HEK293 (cell line): ENCODE measurements at regions not wholly inside any gene's neighbourhood (a gene's known extent, or its start where the extent isn't known, plus 50 kb on each side); places are given as distances from the start of the nearest gene placed in this dataset.

Source experiments
- CTCF ChIA-PET: fragments of 350-600 bp; formaldehyde crosslinking; extraction: SDS; loops from one replicate; lab custom pipeline; 2021; ENCODE audit warnings: antibody characterized with exemption; lab: Yijun Ruan, JAX
- POLR2A ChIA-PET: fragments of 300-600 bp; formaldehyde crosslinking; extraction: SDS; loops from one replicate; lab custom pipeline; 2020; ENCODE audit warnings: antibody characterized with exemption, inconsistent platforms; lab: Yijun Ruan, JAX
- H3K27ac ChIP-seq: fragments of 200-500 bp; sonication (Bioruptor generic); 2 replicates; pipeline ENCODE4 v1.5.1; 2014; ENCODE audit warnings: low read depth, low read length, control low read depth, inconsistent platforms; ENCODE audit errors: extremely low read depth
- H3K36me3 ChIP-seq, 2 experiments: fragments of 200-500 bp in 1 of 2; sonication (Bioruptor generic) in 1 of 2; 1 replicate in 1 of 2; 2 replicates in 1 of 2; pipeline ENCODE4 v1.5.1; 2014 to 2017; ENCODE audit warnings: inconsistent platforms in 2 of 2, low read length in 2 of 2; ENCODE audit not compliant: control insufficient read depth in 2 of 2, insufficient read depth in 1 of 2
- H3K4me1 ChIP-seq: fragments of 200-500 bp; sonication (Bioruptor generic); 2 replicates; pipeline ENCODE4 v1.5.1; 2014; ENCODE audit warnings: mild to moderate bottlenecking, low read length, inconsistent platforms; ENCODE audit not compliant: control insufficient read depth, insufficient read depth
- H3K4me3 ChIP-seq: 2 replicates; pipeline ENCODE4 v1.5.1; 2011; ENCODE audit warnings: low read depth, mild to moderate bottlenecking, control low read depth, low read length, moderate library complexity
- H3K9me3 ChIP-seq: fragments of 200-500 bp; sonication (Bioruptor generic); 2 replicates; pipeline ENCODE4 v1.5.1; 2014; ENCODE audit warnings: low read depth, low read length, inconsistent platforms; ENCODE audit not compliant: control insufficient read depth, insufficient read depth
- GLIS1 ChIP-seq: fragments of 450-650 bp; formaldehyde crosslinking; IDR thresholded peaks from 2 replicates; pipeline ENCODE4 v1.5.1; 2016; ENCODE audit warnings: missing biosample characterization, missing genetic modification characterization
- INSM2 ChIP-seq: fragments of 450-650 bp; formaldehyde crosslinking; IDR thresholded peaks from 2 replicates; pipeline ENCODE4 v1.5.1; 2016; ENCODE audit warnings: missing biosample characterization, missing genetic modification characterization
- KLF1 ChIP-seq: fragments of 450-650 bp; formaldehyde crosslinking; IDR thresholded peaks from 2 replicates; pipeline ENCODE4 v1.5.1; 2016; ENCODE audit warnings: missing biosample characterization, missing genetic modification characterization
- KLF7 ChIP-seq: fragments of 450-650 bp; formaldehyde crosslinking; IDR thresholded peaks from 2 replicates; pipeline ENCODE4 v1.5.1; 2016; ENCODE audit warnings: missing biosample characterization, missing genetic modification characterization, borderline replicate concordance
- KLF8 ChIP-seq: fragments of 450-650 bp; formaldehyde crosslinking; IDR thresholded peaks from 2 replicates; pipeline ENCODE4 v1.5.1; 2016; ENCODE audit warnings: missing biosample characterization, missing genetic modification characterization
- MEIS1 ChIP-seq: sonication (generic); formaldehyde crosslinking; IDR thresholded peaks from 2 replicates; pipeline ENCODE4 v1.8.1; 2022; ENCODE audit warnings: missing genetic modification reagents, mild to moderate bottlenecking, borderline replicate concordance
- MYNN ChIP-seq: fragments of 450-650 bp; formaldehyde crosslinking; IDR thresholded peaks from 2 replicates; pipeline ENCODE4 v1.5.1; 2016; ENCODE audit warnings: missing biosample characterization, missing genetic modification characterization, borderline replicate concordance
- ZFHX2 ChIP-seq: fragments of 450-650 bp; formaldehyde crosslinking; conservative IDR thresholded peaks from 2 replicates; pipeline ENCODE4 v1.5.1; 2016; ENCODE audit warnings: missing biosample characterization, missing genetic modification characterization
- ZNF132 ChIP-seq: fragments of 450-650 bp; formaldehyde crosslinking; IDR thresholded peaks from 2 replicates; pipeline ENCODE4 v1.5.1; 2017; ENCODE audit warnings: missing biosample characterization, missing genetic modification characterization, borderline replicate concordance
- ZNF202 ChIP-seq: fragments of 450-650 bp; formaldehyde crosslinking; IDR thresholded peaks from 2 replicates; pipeline ENCODE4 v1.5.1; 2016; ENCODE audit warnings: missing biosample characterization, missing genetic modification characterization, borderline replicate concordance
- ZNF248 ChIP-seq: fragments of 450-650 bp; formaldehyde crosslinking; IDR thresholded peaks from 2 replicates; pipeline ENCODE4 v1.5.1; 2017; ENCODE audit warnings: missing biosample characterization, missing genetic modification characterization
- ZNF266 ChIP-seq: fragments of 450-650 bp; formaldehyde crosslinking; IDR thresholded peaks from 2 replicates; pipeline ENCODE4 v1.5.1; 2016; ENCODE audit warnings: missing biosample characterization, missing genetic modification characterization, low read depth
- ZNF292 ChIP-seq: fragments of 450-650 bp; formaldehyde crosslinking; IDR thresholded peaks from 2 replicates; pipeline ENCODE4 v1.5.1; 2016; ENCODE audit warnings: low read depth, missing biosample characterization, missing genetic modification characterization, borderline replicate concordance
- ZNF324 ChIP-seq: fragments of 450-650 bp; formaldehyde crosslinking; IDR thresholded peaks from 2 replicates; pipeline ENCODE4 v1.5.1; 2016; ENCODE audit warnings: missing biosample characterization, missing genetic modification characterization
- ZNF335 ChIP-seq: fragments of 450-650 bp; formaldehyde crosslinking; conservative IDR thresholded peaks from 2 replicates; pipeline ENCODE4 v1.5.1; 2016; ENCODE audit warnings: missing biosample characterization, missing genetic modification characterization
- ZNF404 ChIP-seq: fragments of 450-650 bp; formaldehyde crosslinking; IDR thresholded peaks from 2 replicates; pipeline ENCODE4 v1.5.1; 2017; ENCODE audit warnings: missing biosample characterization, missing genetic modification characterization
- ZNF501 ChIP-seq: fragments of 450-650 bp; formaldehyde crosslinking; IDR thresholded peaks from 2 replicates; pipeline ENCODE4 v1.5.1; 2016; ENCODE audit warnings: missing biosample characterization, missing genetic modification characterization
- ZNF514 ChIP-seq: fragments of 450-650 bp; formaldehyde crosslinking; IDR thresholded peaks from 2 replicates; pipeline ENCODE4 v1.5.1; 2016; ENCODE audit warnings: missing biosample characterization, missing genetic modification characterization
- ZNF555 ChIP-seq: fragments of 450-650 bp; formaldehyde crosslinking; conservative IDR thresholded peaks from 2 replicates; pipeline ENCODE4 v1.5.1; 2017; ENCODE audit warnings: missing biosample characterization, mild to moderate bottlenecking, missing genetic modification characterization, inconsistent platforms
- ZNF610 ChIP-seq: fragments of 450-650 bp; formaldehyde crosslinking; IDR thresholded peaks from 2 replicates; pipeline ENCODE4 v1.5.1; 2016; ENCODE audit warnings: missing biosample characterization, missing genetic modification characterization, borderline replicate concordance
- ZNF677 ChIP-seq: fragments of 450-650 bp; IDR thresholded peaks from 2 replicates; pipeline ENCODE4 v1.5.0; 2018; ENCODE audit warnings: missing biosample characterization, mild to moderate bottlenecking, missing genetic modification characterization, moderate library complexity
- ZNF768 ChIP-seq: fragments of 450-650 bp; formaldehyde crosslinking; IDR thresholded peaks from 2 replicates; pipeline ENCODE4 v1.5.1; 2018; ENCODE audit warnings: missing biosample characterization, mild to moderate bottlenecking, missing genetic modification characterization
- ZNF777 ChIP-seq: fragments of 450-650 bp; formaldehyde crosslinking; IDR thresholded peaks from 2 replicates; pipeline ENCODE4 v1.5.1; 2017; ENCODE audit warnings: missing biosample characterization, missing genetic modification characterization, borderline replicate concordance
- ZSCAN16 ChIP-seq: fragments of 450-650 bp; formaldehyde crosslinking; IDR thresholded peaks from 2 replicates; pipeline ENCODE4 v1.5.1; 2016; ENCODE audit warnings: missing biosample characterization, missing genetic modification characterization
- TF ChIP-seq, protein P1 (sequence below): fragments of 450-650 bp; formaldehyde crosslinking; IDR thresholded peaks from 2 replicates; pipeline ENCODE4; 2016; ENCODE audit warnings: missing biosample characterization, missing genetic modification characterization
- TF ChIP-seq, protein P2 (sequence below): fragments of 450-650 bp; formaldehyde crosslinking; IDR thresholded peaks from 2 replicates; pipeline ENCODE4 v1.5.1; 2016; ENCODE audit warnings: missing biosample characterization, missing genetic modification characterization
- TF ChIP-seq, protein P3 (sequence below): fragments of 450-650 bp; IDR thresholded peaks from 2 replicates; pipeline ENCODE4 v1.5.1; 2018; ENCODE audit warnings: missing biosample characterization, mild to moderate bottlenecking, missing genetic modification characterization

DNA sequence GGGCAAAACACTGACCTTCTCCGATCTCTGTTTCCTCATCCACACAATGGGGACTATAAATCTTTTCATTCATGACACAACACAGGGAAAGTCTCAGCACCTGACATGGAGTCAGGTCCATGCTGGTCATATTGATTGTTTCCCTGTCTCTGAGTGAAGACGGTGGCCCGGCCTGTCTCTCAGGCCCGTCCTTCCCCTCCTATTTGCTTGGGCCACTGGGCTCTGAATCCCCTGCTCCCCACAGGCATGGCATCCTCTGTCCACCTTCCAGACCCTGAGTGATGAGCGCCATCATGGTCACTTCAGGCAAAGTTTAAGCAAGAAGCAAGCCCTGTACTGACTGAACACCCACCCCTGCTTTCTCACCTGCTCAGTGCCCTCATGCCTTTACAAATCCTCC is 113.3 kb upstream of the ALX4 start:
- Histone ChIP-seq H3K27ac (no peak overlapping the region), H3K4me1 (no peaks in the 10 kb centered on the region), H3K4me3 (no peak overlapping the region), H3K9me3 (no peaks in the 10 kb centered on the region), H3K36me3 (no peaks in the 10 kb centered on the region)
- CTCF ChIA-PET, result no interaction called here
- POLR2A ChIA-PET, result no interaction called here
- TF ChIP-seq ZFHX2 (tag by site-specific recombination), result no peak
- no peak for TF ChIP-seq INSM2 (tag by site-specific recombination)
- TF ChIP-seq ZNF677, result no peak
- TF ChIP-seq ZNF610 (tag by site-specific recombination), result no peak
- no peak for TF ChIP-seq KLF1
- no peak for TF ChIP-seq ZNF202 (tag by site-specific recombination)
- TF ChIP-seq MYNN (tag by site-specific recombination), result no peak
- TF ChIP-seq ZNF266 (tag by site-specific recombination), result no peak
- TF ChIP-seq KLF7 (tag by site-specific recombination), result no peak
- TF ChIP-seq GLIS1 (tag by site-specific recombination), result no peak
- no peak for TF ChIP-seq ZNF768 (tag by site-specific recombination)
- TF ChIP-seq, protein P1, sequence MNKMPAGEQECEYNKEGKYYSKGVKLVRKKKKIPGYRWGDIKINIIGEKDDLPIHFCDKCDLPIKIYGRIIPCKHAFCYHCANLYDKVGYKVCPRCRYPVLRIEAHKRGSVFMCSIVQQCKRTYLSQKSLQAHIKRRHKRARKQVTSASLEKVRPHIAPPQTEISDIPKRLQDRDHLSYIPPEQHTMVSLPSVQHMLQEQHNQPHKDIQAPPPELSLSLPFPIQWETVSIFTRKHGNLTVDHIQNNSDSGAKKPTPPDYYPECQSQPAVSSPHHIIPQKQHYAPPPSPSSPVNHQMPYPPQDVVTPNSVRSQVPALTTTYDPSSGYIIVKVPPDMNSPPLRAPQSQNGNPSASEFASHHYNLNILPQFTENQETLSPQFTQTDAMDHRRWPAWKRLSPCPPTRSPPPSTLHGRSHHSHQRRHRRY, result no peak
- TF ChIP-seq ZNF324, result no peak
- no peak for TF ChIP-seq ZNF777 (tag by site-specific recombination)
- TF ChIP-seq MEIS1 (CRISPR knock-in tag), result no peak
- no peak for TF ChIP-seq ZSCAN16 (tag by site-specific recombination)
- TF ChIP-seq, protein P2, sequence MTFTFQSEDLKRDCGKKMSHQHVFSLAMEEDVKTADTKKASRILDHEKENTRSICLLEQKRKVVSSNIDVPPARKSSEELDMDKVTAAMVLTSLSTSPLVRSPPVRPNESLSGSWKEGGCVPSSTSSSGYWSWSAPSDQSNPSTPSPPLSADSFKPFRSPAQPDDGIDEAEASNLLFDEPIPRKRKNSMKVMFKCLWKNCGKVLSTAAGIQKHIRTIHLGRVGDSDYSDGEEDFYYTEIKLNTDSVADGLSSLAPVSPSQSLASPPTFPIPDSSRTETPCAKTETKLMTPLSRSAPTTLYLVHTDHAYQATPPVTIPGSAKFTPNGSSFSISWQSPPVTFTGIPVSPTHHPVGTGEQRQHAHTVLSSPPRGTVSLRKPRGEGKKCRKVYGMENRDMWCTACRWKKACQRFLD (tag by site-specific recombination), result no peak
- TF ChIP-seq ZNF555 (tag by site-specific recombination), result no peak
- TF ChIP-seq ZNF292 (tag by site-specific recombination), result no peak
- TF ChIP-seq ZNF501 (tag by site-specific recombination), result no peak

DNA sequence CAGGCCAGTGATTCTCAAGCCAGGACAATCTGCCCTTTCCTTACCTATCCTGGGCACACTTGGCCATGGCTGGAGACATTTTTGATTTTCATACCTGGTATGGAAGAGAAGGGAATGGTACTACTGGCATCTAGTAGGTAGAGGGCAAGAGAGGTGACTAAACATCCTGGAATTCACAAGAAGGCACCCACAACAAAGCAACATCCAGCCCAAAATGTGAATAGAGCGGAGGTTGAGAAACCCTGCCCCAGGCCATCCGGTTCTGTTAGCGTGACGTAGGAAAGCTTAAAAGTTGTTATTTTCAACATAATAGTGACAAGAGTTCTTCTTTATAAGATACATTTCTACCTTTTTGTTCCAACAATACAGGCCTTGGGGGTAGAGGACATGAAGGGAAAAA is 114.9 kb upstream of the ALX4 start:
- TF ChIP-seq ZNF248 (no peak), ZNF514 (tag by site-specific recombination) (no peak), ZNF404 (tag by site-specific recombination) (no peak), ZNF132 (tag by site-specific recombination) (no peak), KLF8 (tag by site-specific recombination) (no peak), ZNF335 (tag by site-specific recombination) (no peak)
- TF ChIP-seq, protein P3, sequence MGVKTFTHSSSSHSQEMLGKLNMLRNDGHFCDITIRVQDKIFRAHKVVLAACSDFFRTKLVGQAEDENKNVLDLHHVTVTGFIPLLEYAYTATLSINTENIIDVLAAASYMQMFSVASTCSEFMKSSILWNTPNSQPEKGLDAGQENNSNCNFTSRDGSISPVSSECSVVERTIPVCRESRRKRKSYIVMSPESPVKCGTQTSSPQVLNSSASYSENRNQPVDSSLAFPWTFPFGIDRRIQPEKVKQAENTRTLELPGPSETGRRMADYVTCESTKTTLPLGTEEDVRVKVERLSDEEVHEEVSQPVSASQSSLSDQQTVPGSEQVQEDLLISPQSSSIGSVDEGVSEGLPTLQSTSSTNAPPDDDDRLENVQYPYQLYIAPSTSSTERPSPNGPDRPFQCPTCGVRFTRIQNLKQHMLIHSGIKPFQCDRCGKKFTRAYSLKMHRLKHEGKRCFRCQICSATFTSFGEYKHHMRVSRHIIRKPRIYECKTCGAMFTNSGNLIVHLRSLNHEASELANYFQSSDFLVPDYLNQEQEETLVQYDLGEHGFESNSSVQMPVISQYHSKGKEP (tag by site-specific recombination), result no peak
- TF ChIP-seq, protein P1, result no peak
- H3K4me3 ChIP-seq, result no peak overlapping the region
- POLR2A ChIA-PET, result no interaction called here
- CTCF ChIA-PET, result interaction anchor here (0.7 kb wide), 1 partner anchor 310 kb away, joined by 3 read pairs; no protein-coding TSS in a partner anchor
- H3K4me1 ChIP-seq, result no peaks in the 10 kb centered on the region
- no peaks in the 10 kb centered on the region for H3K9me3 ChIP-seq
- H3K27ac ChIP-seq, result no peak overlapping the region
- H3K36me3 ChIP-seq, result no peaks in the 10 kb centered on the region
